ENCODE measurements at regions not wholly inside any gene's neighbourhood (a gene's known extent, or its start where the extent isn't known, plus 50 kb on each side); places are given as distances from the start of the nearest gene placed in this dataset.

- DNase-seq (ENCODE audit: low spot score): no peak
Measured at GRCh38 chr3:24937228-24937627, 442.6 kb upstream of the THRB start.

DNA sequence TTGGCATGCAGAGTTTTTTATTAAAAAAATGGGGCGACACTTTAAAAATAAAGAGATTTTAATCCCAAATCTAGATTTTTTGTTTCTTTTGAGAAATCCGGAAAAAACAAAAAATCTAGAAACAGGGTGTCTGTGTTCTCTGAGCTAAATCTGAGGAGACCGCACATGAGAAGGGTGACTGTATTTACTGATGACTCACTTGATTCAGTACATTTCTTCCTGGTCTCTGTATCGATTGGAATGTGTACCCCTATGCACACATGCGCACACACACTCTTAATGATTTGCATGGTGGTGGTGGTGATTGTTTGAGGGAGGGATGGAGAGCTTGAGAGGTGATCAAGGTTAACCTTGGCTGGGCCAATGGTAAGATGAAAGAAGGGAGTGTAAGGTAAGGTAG is 443.1 kb upstream of the THRB start:
- no peak for DNase-seq (ENCODE audit: low spot score)

DNA sequence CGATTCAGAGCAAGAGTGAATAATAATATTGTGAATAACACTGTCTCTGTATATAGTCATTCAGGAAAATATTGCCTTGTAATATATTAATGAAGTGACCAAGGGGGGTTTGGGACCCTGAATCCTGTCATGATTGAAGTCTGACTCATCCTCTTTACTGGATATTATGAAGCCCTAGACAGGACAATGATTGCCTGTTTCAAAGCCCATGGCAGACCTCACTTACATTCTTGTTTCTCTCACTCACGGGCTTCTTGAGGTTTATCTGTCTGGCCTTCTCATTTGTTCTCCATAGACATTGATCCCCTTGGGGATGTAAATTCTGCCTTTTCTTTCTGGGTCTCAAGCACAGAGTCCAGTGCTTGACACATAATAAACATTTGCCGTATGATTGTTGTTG is 449.3 kb upstream of the THRB start:
- DNase-seq (ENCODE audit: low spot score): no peak

GRCh38 chr3:24944805-24945520 is 450.3 kb upstream of the THRB start:
- DNase-seq (ENCODE audit: low spot score): no peak

DNA sequence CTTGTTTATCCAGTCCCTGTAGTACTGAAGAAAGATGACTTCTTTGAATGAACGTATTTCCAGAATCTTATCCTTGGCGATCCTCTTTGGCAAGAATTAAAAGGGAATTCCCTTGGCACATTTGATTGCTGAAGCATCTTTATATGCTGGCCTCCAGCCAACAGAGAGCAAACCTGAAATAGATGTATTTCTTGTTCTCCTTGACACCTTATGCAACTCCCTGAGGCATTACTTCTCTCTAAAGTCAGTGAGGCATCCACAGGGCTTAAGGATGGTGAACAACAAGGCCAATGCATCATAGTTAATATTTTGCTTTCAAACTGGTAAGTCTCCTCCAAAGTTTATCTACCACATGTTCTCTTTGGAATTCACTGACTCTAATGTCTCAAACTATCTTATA is 450.9 kb upstream of the THRB start:
- no peak for DNase-seq (ENCODE audit: low spot score)

DNA sequence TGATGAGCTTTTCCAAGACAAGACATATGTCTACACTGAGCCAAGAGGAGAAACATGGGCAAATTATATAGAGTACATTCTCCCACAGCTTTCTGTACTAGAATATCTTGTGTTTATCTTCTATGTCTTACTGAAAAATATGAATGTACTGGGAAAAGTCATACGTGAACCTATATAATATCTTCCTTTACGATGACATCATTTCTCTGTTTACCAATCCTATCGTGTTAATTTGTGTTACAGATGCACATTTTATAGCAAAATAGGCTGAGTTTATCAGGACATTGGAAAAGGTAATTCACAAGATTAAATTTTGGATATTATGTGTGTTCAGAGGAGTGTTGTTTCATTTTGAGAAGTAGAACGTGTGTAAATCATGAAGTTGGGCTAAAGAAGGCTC is 452.5 kb upstream of the THRB start:
- no peak for DNase-seq (ENCODE audit: low spot score)

- no peak for DNase-seq (ENCODE audit: low spot score)
Measured at GRCh38 chr3:24951180-24951579, 456.5 kb upstream of the THRB start.

GRCh38 chr3:24952388-24952787 is 457.7 kb upstream of the THRB start:
- DNase-seq (ENCODE audit: low spot score): no peak

DNA sequence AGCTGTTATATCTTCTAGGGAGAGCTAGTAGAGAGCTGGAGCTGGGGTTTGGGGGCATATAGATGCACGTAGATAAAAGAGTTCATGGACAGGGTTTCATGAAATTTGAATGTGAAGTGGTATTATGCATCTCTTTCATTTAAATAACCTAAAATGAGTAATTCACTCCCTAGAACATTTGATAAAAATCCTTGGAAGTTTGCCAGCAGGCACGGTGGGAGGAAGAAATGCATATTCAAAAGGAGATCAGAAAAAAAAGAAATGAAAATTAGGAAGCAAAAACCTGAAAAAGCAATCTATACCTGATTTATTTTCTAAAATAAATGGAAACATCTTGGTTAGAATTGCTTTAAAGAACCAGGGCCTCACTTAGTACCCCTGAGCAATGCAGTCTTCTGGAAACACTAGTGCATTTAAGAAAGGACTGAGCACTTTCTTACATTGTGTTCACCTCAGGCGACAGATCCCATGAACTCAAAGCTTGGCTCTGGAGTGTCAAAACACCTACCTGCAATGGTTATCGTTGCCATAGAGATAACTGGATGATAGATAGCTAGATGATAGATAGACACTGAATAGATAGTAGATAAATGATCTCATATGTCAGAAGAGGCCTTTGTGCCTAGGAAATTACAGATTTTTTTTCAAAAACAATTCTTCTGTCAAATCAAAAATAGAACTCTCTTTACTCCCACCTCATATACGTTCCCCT is 458.6 kb upstream of the THRB start:
- DNase-seq (ENCODE audit: low spot score): no peak

GRCh38 chr3:24956613-24957012 is 462.0 kb upstream of the THRB start:
- DNase-seq (ENCODE audit: low spot score): no peak

DNA sequence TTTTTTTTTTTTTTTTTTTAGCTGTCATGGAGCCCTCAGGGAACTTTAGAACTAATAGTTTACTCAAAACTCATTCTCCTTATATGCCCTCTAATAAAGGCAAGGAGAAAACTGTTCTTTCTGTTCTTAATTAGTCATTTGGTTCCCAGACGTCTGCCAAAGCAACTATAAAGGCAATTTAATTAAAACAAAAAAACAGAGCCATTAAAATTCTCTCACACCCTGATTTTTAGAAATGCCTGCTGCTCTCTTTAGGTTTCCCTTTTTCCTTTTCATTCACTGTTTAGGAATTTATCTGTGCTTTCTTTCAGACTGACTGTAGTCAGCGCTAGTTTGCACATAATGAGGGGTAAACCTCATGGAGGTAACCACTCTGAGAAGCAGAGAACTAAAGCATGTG is 463.6 kb upstream of the THRB start:
- no peak for DNase-seq (ENCODE audit: low spot score)

- DNase-seq (ENCODE audit: low spot score): no peak
Measured at GRCh38 chr3:24958910-24959447, 464.3 kb upstream of the THRB start.

- DNase-seq (ENCODE audit: low spot score): no peak
Measured at GRCh38 chr3:24963762-24964625, 464.1 kb upstream of the RARB start.

GRCh38 chr3:24965706-24966385 is 462.2 kb upstream of the RARB start:
- DNase-seq (ENCODE audit: low spot score): no peak

- no peak for DNase-seq (ENCODE audit: low spot score)
Measured at GRCh38 chr3:24968036-24968435, 460.0 kb upstream of the RARB start.

DNA sequence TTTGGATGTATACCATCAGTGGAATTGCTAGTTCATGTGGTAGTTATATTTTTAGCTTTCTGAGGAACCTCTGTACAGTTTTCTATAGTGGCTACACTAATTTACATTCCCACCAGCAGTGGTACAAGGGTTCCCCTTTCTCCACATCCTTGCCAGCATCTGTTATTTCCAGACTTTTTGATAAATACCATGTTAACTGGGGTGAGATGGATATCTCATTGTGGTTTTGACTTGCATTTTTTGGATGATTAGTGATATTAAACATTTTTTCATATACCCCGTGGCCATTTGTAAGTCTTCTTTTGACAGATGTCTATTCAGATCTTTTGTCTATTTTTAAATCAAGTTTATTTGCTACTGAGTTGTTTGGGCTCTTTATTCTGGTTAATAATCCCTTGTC is 455.6 kb upstream of the RARB start:
- no peak for DNase-seq (ENCODE audit: low spot score)

GRCh38 chr3:24981309-24981708 is 446.8 kb upstream of the RARB start:
- no peak for DNase-seq (ENCODE audit: low spot score)

DNA sequence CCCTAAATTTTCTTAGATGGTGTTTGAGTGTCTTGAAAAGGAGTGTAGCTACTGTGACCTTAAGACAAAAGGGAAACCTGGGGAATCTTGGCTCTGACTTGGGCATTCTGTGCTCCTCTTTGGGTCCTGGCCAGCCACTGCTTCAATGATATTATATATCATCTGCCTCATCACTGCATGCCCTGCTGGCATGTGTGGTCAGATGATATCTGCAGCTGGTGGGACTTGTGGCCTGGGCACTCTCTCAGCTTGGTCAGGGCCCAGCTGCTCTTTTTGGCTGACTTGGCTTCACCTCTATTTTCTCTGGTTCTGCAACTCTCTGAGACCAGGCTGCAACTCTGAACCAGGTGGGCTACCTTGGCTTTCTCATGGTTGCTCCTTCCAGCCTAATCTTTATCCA is 446.1 kb upstream of the RARB start:
- no peak for DNase-seq (ENCODE audit: low spot score)

DNA sequence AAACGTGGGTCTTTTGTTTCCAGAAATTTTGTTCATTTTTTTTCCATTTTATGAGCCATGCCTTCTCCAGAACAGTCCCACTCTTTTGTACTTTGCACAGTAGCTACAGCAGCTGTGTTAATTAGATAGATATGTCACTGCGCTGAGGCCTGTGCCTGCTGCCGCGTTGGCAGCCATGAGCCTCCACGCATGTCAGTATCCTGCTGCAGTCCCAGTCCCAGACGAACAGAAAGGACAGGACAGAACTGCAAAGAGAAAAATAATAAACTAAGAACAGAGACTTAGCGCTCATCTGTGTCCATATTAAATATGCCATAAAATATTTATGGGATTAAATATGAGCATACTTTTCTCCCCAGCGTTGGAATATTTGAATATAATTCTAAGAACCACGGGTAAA is 442.4 kb upstream of the RARB start:
- no peak for DNase-seq (ENCODE audit: low spot score)

- no peak for DNase-seq (ENCODE audit: low spot score)
Measured at GRCh38 chr3:24986612-24987011, 441.5 kb upstream of the RARB start.

DNA sequence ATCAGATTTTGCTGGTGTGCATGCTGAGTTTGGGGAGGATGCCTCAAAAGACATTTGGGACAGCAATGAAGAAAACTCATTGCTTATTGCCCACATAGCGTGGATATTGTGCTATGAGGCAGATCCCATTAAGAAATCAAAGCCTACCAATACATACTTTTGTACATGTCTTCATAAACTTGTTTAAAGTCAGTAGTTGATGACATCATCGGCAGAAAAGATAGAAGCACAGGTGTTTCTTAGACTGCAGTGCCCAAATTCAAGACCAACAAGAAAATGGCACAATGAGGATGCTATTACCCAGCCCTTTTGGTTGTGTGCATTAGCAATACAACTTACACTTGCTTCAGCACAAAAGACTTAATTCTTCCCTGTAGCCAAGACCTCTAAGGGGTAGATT is 428.7 kb upstream of the RARB start:
- DNase-seq (ENCODE audit: low spot score): no peak

DNA sequence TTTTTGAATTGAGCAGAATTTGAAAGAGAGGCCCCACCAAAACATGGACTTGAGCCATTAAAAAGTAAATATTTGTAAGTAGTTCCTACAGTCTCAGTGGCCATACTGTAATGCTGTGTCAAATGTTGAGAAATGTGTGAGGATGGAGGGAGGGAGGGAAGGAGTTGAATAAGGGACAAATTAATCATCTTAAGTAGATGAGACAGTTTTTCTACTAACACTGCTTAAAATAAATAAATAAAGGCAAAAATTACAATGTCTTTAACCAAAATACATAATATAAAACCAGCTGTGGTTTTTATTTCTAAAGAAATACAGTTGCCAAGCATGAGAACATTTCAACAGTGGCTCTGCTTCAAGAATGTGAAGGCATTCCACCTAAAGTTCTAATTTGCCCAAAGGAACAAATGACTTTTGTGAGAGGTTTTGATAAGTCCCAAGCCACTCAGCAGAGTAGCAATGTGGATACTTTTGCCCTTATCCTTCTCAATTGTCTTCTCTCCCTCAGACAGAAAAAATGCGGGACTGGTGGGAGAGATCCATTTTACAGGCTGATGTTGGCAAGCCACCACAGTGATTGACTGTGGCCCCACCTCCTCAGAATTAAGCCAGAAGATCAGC is 427.0 kb upstream of the RARB start:
- DNase-seq (ENCODE audit: low spot score): no peak

Data from hepatic stellate cell (primary cell).